ENCODE measurements at regions not wholly inside any gene's neighbourhood (a gene's known extent, or its start where the extent isn't known, plus 50 kb on each side); places are given as distances from the start of the nearest gene placed in this dataset.

DNA sequence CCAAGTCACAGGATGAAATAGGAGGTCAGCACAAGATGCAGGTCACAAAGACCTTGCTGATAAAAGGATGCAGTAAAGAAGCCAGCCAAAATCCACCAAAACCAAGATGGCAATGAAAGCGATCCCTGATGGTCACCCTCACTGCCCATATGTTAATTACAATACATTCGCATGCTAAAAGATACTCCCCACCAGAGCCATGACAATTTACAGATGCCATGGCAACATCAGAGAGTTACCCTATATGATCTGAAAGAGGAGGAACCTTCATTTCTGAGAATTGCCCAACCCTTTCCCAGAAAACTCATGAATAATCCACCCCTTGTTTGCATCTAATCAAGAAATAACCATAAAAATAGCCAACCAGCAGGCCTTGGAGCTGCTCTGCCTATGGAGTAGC, 709.8 kb downstream of the METTL4 start:
- no peak for DNase-seq

DNA sequence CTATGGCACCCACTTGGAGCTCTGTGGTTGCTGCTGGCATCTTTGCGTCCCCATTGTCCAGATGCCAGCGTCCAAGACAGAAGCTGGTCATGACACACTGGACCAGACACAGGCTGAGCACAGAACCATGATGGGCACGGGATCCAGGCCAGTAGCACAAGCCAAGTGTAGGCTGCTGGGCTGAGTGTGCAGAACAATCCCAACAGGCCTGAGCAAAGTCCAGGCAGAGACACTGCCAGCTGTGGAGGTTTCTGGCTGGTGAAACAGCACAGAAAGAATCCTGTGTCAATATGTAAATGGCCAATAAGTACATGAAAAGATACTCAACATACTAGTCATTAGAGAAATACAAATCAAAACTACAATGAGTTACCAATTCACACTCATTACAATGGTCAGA, 705.4 kb downstream of the METTL4 start:
- no peak for DNase-seq

DNA sequence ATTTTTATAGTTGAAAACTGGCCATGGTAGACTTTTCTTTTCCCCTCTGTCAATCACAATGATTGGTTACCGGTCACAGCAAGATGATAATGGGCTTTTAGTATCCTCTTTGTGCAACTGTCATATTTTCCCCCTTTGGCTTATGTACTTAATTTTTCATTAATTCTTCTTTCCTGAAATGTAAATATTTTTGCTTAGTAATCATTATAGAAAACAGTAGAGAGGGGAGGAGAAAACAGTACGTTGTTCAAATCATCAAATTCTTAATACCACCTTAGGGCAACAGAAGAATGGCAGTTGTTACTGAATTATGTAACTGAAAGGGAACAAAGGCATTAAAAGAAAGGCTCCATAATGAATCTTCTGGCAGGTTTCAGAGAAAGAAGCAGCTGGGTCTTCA, 699.0 kb downstream of the METTL4 start:
- no peak for DNase-seq

DNA sequence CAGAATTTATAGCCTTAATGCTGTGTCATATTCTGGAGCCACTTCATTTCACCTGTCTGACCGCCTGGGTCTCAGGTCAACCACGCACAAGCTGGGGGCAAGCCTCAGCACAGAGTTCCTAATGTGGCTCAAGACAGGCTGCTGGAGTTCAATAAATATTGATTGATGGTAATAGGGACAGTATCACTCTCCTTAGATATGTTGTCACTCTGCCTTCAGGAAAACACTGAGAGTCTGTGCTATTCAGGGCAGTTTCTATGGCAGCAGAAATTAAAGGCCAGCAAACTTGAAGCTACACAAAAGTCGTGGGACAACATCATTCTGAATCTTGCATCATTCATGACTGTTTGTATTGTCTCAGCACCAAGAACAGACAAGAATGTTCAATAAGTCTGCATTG, 696.1 kb downstream of the METTL4 start:
- DNase-seq: no peak

DNA sequence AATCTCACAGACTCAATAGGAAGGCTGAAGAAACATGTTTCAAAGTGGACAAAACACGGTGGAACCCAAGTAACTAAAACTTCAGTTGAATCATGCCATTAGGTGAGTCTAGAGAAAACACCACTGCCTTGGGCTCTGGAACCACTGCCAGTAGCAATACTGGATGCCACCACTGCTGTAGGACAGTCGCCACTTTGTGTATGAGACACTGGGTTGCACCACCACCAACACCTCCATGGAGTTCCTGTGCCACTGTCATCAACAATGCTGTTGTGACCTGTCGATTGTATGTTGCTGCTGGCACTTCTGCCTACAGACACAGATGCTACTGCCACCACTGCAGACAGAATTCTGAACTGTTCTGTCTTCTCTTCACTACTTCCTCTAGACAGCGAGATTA, 686.7 kb downstream of the METTL4 start:
- DNase-seq: no peak

DNA sequence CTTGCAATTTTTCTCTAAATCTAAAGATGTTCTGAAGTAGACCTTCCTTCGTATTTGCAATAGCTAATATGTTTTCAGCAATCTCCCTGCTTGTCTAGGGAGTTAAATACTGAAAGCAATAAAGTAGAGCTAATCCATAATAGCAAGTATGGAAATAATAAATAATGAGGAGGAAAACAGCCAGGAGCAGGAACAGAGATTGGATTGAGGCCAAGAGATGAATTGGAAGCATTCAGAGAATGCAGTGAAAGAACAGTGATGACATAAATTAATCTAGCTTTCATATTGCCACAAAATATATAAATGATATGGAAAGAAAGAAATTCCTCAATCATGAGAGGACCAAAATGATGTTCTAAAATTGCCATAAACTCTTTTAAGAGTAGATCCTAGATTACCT, 679.7 kb downstream of the METTL4 start:
- DNase-seq: no peak

DNA sequence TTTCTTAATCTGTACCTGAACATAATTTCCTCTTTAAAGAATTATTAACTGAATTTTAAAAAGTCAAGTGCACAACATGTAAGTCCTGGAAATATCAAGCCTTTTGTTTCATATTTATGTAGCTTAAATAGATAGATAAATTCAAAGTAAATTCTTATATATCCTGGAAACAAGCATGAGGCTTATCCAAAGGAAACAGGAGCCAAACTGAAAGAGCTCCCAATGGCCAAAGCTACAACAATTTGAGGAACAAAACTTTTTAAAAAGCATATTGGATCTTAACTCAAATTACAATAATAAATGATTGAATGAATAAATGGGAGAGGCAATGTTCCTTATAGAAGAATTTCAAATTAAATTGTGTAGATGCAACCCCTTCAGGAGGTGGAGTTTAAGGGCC, 679.1 kb downstream of the METTL4 start:
- DNase-seq: no peak

DNA sequence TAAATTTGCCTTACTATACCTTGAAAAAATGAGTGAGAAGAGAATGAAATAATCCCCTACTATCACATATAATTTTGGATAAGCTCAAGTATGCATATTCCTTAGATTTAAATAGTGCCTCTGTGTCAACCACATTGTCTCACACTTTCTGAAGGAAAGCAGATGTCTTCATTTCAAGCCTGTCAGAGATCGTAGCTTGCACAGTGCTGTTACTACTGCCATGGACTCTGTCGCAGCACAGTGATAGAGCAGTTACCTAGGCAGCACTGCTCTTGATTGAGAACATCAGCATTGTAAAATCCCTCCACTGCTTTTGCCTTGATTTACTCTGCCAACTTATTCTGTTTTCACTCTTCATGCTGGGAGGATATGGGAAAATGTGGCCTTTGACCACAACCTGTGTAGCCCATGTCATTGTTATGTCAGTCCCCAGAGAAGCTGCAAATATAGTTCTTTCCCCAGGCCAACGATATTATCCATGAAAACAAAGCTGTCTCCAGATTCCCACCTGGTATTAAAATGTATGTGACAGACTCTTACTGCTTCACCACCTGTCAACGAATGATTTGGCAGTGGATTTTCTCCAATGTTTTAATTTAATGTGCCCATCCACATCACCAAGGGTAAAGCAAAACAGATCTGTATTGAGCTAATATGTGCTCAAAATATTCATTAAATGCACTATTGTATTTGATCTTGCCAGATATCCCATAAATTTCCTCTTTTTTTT, 675.7 kb downstream of the METTL4 start:
- no peak for DNase-seq

DNA sequence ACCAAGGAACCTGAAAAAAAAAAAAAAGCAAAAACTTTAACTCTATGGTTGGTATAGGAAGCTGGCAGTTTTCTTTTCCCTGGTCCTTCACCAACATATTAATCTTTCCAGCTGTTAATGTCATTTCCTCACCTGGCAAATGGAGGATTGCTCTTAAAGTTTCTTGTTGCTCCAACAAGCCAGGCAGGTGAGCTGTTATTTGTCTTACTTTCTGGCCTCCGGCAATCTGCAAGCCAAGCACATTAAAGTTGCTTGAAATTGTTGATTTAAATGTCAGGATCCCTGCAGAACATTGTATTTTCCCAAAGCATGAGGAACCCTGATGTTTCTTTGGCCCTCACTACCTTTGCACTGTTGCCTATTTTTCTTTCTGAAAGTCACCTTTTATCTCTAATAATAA, 664.9 kb downstream of the METTL4 start:
- no peak for DNase-seq

DNA sequence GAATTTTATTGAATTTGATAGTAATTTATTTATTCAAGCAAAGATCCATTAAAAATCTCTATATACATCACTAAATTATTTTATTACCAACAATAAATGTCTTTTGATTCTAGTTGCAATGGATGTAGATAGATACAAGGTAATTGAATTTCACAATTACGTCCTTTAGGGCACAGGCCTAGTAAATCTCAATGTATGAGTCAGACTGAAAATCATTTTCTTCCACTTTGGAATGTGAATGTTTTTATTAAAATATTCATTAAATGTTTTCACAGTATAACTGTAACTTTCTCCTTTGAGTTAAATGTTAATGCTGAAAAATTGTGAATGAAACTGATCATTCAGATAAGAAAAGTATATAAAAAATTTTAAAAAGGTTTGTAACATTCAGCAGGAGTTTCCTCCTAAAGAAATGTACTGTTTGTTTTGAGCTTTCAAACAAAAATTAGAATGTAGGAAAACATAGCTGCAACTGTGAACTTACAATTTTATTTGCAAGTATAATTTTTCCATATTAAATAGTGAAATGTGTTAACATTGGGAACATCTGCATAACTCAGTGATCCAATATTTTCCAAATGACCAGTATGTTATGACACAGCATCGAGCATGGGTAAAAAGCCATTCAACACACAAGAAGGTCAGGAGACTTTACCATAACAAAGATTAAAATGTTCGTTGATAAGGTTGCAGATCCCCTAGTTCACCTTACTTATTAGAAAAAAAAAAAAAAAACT, 663.7 kb downstream of the METTL4 start:
- DNase-seq: no peak

DNA sequence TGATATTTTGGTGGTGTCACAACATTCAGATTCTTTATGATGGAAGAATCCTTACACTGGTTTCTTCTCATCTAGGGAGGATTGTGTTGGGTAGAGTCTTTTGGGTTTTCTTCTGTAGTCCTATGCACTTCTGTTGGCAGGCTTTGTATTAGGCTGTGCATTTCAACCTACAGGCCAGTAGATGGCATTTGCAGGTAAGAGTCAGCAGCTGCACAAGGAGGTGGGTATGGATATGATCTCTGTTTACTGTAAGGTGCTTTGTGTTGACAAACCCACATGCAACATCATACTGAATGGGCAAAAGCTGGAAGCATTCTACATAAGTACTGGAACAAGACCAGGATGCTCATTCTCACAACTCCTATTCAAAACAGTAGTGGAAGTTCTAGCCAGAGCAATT, 656.8 kb downstream of the METTL4 start:
- no peak for DNase-seq

DNA sequence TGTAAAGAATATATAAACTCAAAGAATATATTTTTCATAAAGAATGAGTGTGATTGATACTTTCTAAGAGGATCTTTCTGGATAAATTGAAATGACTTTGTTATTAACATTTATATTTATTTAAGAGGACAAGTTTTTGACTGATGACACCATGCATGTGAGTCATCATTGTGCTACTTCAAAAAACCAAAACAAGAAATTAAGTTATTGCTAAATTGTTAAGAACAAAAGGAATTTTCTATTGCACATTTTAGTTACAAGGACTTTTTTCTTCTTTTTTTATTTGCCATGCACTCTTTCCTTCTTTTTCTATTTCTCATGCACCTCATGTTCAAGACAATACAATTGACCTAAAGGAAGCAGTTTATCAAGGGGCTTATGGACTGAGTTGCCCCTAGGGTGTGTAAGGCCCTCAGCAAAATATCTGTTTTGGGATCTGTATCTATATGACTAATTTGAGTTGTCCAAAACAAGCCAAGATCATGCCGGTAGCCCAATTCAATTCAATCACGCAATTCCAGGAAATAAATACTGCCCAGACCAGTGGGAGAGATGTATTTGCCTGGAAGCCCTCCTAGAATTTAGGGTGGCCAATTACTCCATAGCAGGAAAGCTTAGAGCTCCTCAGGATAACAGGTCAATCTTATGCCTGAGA, 654.3 kb downstream of the METTL4 start:
- DNase-seq: no peak

DNA sequence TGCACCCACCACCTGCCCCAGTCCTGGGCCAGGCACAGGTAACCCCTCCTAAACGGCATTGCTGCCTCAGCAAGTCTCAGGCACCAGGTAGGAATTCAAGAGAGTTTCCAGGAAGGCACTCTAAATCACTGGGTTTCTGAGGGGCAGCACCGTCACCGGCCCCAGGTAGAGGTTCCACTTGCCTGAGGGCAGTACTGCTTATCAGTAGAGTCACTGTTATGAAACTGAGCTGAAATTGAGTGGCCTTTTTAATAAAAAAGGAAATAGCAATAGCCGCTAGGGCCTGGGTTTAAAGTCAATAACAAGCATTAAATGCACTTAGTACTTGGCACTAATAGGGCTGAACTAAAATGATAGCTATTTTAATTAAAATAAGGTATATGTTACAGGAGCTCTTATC, 653.7 kb downstream of the METTL4 start:
- DNase-seq: no peak

DNA sequence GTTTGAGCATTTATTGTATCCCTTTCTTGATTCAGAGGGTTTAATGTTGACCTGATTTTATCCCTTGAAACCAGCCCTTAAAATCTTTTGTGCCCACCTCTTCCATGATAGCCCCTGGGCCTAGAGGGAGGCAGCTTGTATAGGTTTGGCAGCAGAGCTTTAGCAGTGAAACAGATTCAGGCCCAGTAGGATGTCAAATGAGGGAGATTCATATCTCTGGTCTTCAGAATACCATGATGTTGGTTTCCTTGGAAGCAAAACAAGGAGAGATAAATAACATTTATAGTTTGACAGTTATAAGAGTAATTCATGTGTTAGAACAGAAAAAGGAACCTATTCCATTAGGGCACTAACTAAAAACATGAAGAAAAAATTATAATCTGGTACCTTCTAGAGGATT, 649.2 kb downstream of the METTL4 start:
- DNase-seq: no peak

DNA sequence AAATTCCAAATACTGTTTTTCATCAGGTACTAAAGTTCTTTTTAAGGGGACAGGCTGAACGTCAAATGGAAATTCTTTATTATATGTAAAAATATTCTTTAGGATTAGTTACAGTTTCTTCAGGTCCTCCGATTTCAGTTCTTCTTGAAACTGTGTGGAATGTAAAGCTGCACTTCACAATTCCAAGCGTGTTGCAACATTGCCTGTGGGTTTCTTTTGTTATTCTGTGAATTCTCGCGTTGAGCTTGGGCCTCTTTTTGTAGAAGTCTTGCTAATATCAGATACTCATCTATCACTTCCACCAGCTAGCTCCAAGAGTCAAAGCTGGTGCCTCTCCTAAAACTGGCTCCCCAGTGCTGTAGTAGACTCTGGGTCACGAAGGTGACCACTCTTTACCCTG, 642.6 kb downstream of the METTL4 start:
- DNase-seq: no peak

DNA sequence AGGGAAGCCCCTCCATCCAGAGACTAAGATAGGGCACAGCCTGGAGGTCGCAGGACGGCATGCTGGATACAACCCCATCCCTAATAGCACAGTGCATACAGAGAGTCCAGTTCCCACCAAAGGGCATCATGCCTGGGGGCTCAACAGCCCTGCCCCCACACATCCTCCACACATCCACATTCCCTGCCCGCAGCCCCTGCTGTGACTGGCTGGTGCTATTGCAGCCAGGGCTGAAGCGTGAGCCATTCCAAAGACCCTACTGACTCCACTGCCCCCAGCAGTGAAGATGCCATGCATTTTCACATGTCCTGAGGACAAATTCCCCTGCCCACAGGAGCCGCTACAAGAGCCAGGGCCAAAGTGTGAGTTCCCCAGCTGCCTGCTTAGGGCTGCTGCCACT, 641.6 kb downstream of the METTL4 start:
- no peak for DNase-seq

DNA sequence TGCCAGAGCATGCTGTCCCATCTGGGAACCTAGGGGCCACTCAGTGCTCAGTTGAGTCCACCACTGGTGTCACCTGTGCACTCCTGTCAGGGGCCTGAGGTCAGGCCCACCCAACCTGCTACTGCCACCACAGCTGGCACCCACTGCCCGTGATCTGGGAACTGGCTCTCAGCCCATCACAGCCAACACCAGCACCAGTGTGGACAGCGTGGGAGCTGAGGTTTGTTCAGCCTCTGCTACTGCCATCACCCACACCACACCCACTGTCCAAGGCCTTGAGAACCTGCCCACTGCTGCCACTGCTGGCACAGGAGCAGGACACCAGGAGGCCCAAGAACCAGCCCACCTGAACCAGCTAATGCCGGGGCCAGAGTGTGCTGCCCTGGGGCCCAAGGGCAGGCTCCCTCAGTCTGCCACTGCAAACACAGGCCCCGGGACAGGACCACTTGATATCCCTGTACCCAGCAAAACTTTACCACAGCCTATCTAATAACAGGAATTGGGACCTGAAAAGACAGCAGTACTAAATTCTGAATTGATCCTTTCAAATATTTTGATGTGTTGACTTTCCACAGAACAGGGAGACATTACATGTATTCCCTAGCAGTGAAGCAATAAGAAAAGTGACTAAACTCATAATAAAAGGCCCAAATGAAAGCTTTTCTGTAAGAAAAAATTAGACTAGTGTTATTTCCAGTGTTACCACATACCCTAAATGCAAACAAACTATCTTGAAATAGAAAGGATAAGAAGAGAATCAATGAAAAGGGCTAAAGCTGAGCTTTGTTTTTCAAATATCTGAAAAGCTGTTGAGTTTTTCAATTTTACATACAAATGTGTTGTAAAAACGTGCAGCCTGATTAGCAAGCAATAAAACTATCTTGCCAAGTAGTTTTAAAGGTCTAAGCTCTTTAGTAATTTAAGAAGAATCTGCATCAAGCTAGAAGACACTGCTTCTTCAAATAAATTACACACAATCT, 640.7 kb downstream of the METTL4 start:
- DNase-seq: no peak

DNA sequence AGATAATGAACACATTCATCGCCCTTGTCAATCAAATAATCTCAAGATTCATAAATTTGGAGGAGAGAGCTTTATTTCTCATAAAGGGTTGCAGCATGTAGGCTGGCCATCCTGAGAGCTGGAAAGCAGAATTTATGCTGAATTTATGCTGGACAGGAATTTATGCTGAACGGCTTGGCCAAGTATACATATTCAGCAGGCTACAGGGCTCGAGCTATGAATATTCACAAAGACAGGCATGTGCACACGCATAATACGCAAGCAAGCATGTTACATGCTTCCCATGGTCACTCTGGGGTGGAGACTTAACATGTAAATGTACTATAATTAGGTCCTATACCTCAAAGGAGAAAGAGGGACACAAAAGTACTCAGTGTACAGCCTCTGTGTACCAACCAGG, 618.8 kb downstream of the METTL4 start:
- no peak for DNase-seq

DNA sequence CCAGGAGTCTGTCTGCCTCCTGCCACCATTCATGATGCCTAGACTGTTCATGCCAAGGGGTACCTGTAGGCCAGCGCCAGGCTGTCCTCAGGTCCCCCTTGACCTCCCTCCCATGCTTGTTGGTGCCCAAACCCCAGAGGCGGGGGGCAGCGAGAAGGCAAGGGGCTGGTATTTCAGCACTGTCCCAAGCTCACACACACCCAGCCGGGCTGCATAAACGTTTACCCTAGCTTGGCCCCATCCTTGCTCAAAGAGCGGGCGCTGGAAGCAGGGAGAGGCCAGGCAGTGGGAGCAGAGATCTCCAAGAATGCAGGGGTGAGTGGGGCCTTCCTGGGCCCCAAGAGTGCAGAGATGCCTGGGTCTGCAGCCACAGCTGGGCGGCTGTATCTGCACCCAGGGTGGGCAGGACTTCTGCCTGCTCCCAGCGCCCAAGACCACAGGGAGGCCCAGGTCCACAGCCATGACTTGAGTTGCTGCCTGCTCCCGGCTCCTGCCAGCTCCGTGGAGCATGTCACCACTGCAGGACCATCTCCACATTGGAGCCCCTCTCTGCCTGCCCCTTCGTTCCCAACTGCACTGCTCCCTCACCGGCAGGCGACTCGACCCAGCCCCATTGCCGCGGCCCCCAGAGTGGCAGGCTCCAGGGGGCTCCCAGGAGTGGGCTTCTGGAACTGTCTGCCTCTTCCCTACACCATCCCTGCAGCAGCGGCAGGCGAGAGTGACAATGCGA, 616.6 kb downstream of the METTL4 start:
- no peak for DNase-seq

DNA sequence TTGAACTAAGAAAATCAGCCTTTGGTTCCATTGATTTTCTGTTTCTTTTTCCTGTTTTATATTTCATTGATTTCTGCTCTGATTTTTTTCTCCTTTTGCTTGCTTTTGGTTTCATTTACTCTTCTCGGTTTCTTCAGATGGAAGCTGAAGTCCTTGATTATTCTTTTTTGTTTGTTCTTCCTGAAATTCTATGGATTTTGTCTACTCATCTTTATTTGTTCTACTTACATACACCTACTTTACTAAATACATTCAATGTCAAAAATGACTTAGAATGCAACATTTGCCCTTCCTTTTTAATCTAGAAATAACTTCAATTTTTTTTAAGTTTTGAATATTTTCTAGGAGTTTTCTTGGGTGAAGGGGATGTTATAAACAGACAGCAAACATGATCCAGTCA, 612.5 kb downstream of the METTL4 start:
- no peak for DNase-seq

DNA sequence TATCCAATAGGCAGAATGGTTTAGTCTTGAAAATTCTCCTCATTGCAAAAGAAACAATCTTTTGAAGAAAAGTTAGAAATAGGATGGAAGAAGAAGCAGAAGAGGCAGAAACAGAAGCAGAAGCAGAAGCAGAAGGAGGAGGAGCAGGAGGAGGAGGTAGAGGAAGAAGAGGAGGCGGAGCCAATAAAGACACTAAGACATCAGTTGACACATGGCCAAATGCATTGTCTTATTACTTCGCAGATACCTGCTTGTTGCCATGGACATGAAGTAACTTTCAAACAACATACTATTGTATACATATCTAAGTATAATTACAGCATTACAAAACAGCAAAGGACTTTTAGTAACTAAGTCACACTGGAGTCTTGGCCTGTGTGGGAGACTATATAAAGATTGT, 606.3 kb downstream of the METTL4 start:
- DNase-seq: no peak

DNA sequence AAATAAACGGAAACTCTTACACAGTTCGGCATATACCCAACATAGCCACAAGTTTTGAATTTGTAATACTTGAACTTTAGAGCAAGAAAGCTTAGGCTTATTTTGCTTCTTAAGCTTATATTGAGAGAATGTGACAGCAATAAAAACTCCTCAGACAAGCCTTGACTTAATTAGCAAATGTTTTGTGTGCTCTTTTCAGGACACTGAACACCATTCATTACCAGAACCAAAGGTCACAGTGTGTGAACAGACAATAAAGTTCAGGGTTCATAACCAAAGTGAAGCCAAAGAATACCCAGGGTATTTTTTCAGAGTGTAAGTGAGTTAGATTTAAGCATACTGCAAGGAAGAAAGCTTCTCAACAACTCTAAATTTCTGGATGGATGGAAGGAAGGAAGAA, 605.8 kb downstream of the METTL4 start:
- no peak for DNase-seq

Measured in occipital lobe (tissue), 1 donor.